DMS114 treated with DMSO at 0.1 percent for 48 hours (cell line): ENCODE measurements at regions not wholly inside any gene's neighbourhood (a gene's known extent, or its start where the extent isn't known, plus 50 kb on each side); places are given as distances from the start of the nearest gene placed in this dataset.
"Not testable (repeated sequence)": the region's sequence is repeated elsewhere in the genome, so short reads cannot be mapped to it uniquely, and the experiment has no call there.

Source experiments
- DNase-seq: peaks from one replicate; lab custom pipeline; 2025; ENCODE audit not compliant: unreplicated experiment; lab: John Stamatoyannopoulos, UW

DNA sequence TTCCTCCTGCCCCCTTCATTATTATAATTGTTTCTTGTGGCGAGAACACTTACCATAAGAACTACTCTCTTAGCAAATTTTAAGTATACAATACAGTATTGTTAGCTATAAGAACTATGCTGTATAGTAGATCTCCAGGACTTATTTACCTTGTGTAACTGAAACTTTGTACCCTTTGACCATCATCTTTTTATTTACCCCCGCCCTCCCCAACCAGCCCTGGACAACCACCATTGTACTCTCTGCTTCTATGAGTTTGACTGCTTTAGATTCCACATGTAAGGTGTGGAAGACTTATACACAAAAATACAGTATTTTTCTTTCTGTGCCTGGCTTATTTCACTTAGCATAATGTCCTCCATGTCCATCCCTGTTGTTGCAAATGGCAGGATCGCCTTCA, 161.1 kb downstream of the PHF8 start:
- DNase-seq = no peak

- no peak for DNase-seq
Measured at GRCh38 chrX:53882331-53882730, 161.9 kb downstream of the PHF8 start.

- DNase-seq = not testable (repeated sequence)
Measured at GRCh38 chrX:53880786-53881185, 163.5 kb downstream of the PHF8 start.

DNA sequence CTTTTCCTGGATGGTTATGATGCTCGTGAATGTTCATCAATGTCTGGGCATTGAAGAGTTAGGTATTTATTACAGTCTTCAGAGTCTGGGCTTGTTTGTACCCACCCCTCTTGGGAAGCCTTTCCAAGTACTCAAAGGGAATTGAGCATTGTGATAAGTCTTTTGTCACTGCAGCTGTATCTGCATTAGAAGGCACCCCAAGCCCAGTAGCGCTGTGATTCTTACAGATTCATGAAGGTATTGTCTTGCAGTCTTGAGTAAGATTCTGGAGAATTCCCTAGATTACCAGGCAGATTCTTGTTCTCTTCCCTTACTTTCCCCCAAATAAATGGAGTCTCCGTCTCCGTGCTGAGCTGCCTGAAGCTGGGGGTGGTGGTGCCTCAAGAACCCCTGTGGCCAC, 173.4 kb upstream of the HUWE1 start:
- no peak for DNase-seq

DNA sequence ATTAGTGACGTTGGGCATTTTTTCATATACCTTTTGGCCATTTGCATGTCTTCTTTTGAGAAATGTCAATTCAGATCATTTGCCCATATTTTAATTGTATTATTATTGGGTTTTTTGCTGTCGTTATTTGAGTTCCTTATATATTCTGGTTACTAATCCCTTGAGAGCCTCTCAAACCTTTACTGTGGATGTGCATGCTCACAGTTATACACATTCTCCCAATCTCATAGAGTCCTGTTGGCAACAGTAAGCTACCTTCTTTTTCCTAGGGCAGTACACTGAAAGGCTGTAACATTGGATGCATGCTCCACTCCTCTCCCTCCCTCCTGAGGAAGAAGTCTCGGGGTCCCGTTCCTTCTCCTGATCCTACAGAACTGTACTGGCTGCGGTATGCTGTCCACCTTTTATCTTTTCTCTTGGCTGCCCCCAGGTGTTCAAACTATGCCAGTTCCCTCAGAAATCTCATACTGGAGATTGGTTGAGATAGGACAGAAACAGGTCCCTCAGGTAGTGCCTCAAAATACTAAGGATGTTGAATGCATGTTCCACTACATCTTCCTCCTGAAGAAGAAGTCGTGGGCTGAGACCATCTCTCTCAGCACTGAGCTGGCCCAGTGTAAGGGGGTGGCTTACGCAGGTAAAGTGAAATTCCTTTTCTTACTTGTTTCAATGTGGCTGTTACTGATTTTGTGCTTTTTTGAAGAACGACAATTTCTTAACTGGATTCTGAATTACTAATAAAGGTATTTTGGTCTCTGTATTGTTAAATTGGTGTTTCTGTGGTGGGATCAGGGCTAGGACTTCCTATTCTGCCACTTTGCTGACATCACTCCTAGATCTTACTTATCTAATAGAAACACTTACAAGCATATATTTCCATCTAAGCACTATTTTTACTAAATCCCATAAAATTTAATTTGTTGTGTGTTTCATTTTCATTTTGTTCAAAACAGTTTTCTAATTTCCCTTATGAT, 145.4 kb upstream of the HUWE1 start:
- peak; percentile 14 for DNase-seq

DNA sequence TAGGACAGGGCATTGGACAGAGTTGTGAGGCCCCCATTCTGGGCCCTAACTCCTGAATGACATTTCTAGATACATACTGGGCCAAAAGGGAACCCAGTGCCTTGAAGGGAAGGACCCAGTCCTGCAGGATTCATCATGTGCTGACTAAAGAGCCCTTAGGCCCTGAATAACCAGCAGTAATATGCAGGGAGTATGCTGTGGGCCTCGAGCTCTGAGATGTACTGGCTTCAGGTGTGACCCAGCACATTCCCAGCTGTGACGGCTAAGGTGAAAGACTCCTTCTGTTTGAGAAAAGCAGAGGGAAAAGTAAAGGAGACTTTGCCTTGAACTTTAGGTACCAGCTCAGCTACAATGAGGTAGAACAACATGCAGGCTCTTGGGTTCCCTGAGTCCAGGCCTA, 138.2 kb upstream of the HUWE1 start:
- no peak for DNase-seq

GRCh38 chrX:53818115-53818514, 131.6 kb upstream of the HUWE1 start:
- not testable (repeated sequence) for DNase-seq

GRCh38 chrX:53817548-53817947, 131.0 kb upstream of the HUWE1 start:
- no peak for DNase-seq

- DNase-seq = no peak
Measured at GRCh38 chrX:53813670-53814440, 127.3 kb upstream of the HUWE1 start.

DNA sequence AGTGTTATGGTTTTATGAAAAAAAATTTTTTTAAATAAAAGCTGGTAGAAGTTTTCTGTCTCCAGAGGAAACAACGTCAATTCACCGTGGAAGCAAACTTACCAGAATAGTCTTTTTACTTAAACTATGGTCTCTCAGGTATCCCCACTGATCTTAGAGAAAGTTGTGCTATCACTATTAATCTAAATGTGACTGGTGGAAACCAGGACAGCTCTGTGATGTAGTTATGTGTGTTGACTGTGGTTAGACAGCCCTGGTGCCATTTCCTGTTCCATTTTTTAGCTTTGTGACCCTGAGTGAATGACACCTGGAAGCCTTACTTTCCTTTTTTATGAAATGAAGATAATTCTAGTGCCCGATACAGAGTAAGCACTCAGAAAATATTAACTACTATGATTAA, 111.8 kb upstream of the HUWE1 start:
- no peak for DNase-seq

DNA sequence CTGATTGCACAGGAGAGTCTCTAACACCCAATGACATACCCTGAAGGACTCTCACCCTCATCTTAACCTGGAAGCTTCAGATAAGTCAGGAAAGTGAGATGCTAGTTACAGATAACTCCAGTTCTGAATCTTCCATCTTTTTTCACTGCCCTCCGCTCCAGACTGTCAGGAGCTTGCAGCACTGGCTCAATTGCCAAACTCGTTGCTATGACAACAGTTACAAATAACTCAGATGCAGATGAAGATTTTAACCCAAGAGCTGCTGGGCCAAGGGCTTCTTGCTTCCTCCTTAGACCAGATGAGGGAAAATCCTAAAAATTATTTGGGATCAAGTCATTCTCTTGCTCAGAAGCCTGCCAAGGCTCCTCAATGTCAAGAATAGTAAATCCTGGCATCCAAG, 109.1 kb upstream of the HUWE1 start:
- DNase-seq = no peak

GRCh38 chrX:53794181-53794580, 107.7 kb upstream of the HUWE1 start:
- no peak for DNase-seq

- DNase-seq = no peak
Measured at GRCh38 chrX:53768865-53769264, 82.3 kb upstream of the HUWE1 start.

GRCh38 chrX:53768451-53768850, 81.9 kb upstream of the HUWE1 start:
- no peak for DNase-seq

GRCh38 chrX:53767544-53767943, 81.0 kb upstream of the HUWE1 start:
- DNase-seq = no peak

DNA sequence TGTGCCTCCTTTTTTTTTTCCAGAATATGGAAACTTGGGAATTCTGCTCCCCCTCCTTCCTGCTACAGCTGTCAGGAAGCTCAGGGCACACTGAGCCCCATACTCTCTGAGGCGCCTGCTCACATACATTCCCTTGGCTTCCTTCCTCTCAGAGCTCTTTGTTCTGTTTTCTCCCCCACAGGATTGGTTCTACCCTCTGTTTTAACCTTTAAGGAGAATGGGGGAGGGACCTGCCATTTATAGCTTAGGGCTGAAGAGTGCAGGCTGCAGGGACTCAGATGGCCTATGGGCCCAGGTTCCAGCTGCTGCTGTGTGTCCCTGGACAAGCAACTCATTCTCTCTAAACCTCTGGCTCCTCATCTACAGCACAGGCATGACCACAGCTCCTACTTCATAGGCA, 70.7 kb upstream of the HUWE1 start:
- DNase-seq = not testable (repeated sequence)

GRCh38 chrX:53746718-53747117, 60.2 kb upstream of the HUWE1 start:
- DNase-seq = no peak

GRCh38 chrX:53743244-53743643, 56.7 kb upstream of the HUWE1 start:
- DNase-seq = no peak

GRCh38 chrX:53738370-53738906, 51.9 kb upstream of the HUWE1 start:
- DNase-seq = no peak
